ENCODE measurements at regions not wholly inside any gene's neighbourhood (a gene's known extent, or its start where the extent isn't known, plus 50 kb on each side); places are given as distances from the start of the nearest gene placed in this dataset.

DNA sequence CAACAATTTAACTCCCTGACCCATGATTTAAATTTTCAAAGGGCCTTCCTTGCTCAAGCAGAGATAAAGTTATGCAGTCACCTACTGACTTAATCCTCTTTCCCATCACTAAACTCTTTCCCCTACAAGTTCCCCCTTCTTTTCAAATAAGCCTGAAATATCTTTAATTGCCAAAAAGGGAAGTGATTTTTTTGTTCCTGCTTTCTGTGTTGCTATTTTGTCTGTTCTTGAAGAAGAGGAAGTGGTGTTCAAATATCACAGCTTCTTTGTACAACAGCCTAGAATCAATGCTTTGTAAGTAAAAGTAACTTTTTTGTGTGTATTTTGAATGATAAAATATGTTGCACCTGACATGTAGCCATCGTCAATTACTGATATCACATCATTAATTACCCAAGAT is 595.9 kb downstream of the CENPC start:
- TF ChIP-seq SP1 (IDR thresholded peaks at IDR 0.05) (no peak), ELF4 (IDR thresholded peaks at IDR 0.05) (no peak), HDGF (IDR thresholded peaks at IDR 0.05; ENCODE audit: borderline replicate concordance) (no peak), ARNT (IDR thresholded peaks at IDR 0.05) (no peak), TARDBP (IDR thresholded peaks at IDR 0.05) (no peak), BHLHE40 (IDR thresholded peaks at IDR 0.05; ENCODE audit: borderline replicate concordance) (no peak), FOXM1 (IDR thresholded peaks at IDR 0.05; ENCODE audit: borderline replicate concordance) (no peak), FOXK2 (IDR thresholded peaks at IDR 0.05) (no peak), NFRKB (IDR thresholded peaks at IDR 0.05) (no peak), CTBP1 (IDR thresholded peaks at IDR 0.05; ENCODE audit: borderline replicate concordance) (no peak), FOXA1 (IDR thresholded peaks at IDR 0.05) (no peak), LEF1 (IDR thresholded peaks at IDR 0.05; ENCODE audit: borderline replicate concordance) (no peak), SUZ12 (IDR thresholded peaks at IDR 0.05) (no peak)
- TF ChIP-seq, protein P1, sequence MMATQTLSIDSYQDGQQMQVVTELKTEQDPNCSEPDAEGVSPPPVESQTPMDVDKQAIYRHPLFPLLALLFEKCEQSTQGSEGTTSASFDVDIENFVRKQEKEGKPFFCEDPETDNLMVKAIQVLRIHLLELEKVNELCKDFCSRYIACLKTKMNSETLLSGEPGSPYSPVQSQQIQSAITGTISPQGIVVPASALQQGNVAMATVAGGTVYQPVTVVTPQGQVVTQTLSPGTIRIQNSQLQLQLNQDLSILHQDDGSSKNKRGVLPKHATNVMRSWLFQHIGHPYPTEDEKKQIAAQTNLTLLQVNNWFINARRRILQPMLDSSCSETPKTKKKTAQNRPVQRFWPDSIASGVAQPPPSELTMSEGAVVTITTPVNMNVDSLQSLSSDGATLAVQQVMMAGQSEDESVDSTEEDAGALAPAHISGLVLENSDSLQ (IDR thresholded peaks at IDR 0.05), result no peak
